ENCODE measurements at regions not wholly inside any gene's neighbourhood (a gene's known extent, or its start where the extent isn't known, plus 50 kb on each side); places are given as distances from the start of the nearest gene placed in this dataset.

DNA sequence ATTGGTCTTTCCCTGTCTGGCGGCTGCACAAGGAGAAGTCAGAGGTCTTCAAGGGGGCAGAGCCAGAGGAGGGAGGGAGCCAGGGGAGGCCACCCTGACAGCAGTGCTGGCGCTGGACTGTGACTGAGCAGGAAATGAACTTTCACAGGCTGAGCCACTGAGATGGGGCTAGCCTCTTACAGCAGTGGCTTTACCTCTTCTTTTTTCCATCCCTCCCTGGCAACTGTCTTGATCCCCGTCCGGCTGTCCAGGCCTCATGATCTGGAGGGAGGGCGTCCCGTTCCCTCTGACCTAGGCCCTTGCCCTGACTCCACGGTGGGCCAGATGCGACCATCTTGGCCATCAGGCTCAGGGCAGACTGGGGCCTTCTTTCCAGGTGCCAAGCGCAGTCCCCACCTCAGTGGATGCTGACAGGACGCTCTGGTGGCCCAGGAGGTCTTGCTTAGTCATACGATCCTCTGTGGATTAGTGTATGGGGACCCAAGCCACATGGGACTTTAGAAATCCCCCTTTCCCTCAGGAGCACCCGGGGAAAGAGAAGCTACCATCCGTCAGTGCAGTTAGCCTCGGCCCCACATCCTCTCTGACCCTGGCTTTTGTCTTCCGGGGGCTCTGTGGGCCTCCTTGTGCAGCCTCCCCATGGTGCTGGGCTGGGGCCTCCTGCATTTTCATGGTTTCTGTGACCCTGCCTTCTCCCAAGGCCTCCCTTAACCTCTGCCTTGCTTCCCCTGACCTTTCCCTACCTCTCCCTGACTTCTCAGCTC lies 57.4 kb upstream of the CCDC167 start:
- DNase-seq (ENCODE audit: low read depth), result no peak

- DNase-seq (ENCODE audit: low read depth), result peak; percentile 71
These were observed 55.5 kb upstream of the CCDC167 start for GRCh38 chr6:37555040-37555781.

- peak; percentile 73 for DNase-seq (ENCODE audit: low read depth)
These were observed 54.8 kb upstream of the CCDC167 start for GRCh38 chr6:37554480-37554819.

- no peak for DNase-seq (ENCODE audit: low read depth)
These were observed 52.6 kb upstream of the CCDC167 start for GRCh38 chr6:37552267-37552666.

DNA sequence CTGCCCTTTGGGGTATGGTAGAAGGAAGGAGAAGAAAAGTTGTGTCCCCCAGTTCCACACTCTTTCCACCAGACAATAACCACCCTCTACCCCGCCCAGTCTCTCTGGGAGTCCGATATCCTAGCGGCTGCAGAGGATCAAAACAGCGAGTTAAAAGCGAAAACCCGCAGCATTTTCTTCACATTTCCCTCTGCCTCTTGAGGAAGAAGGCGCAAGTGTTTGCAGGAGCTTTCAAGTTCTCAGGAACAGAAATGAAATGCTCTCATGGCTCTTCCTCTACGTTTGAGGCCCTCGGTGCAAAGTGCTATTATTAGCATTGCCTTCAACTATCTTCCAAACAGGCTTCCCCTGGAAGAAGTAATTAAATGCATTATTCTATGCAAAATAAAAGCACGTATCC lies 52.2 kb upstream of the CCDC167 start:
- no peak for DNase-seq (ENCODE audit: low read depth)

DNA sequence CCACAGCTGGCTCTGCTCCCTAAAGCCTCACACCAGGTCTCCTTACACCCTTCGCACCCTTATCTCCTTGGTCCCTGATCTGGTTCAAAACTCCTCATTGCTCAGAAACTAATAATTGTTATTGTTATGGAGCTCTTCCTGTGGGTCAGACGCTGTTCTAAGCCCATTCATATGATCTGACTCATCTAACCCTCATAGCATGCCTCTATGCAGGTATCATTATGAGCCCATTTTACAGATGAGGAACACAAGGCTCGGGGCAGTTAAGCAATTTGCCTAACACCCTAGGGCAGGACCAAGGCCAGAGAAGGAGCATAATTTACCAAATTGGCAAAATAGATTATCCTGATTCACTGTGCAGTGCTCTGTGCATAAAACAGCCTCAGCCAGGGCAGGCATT lies 51.8 kb upstream of the CCDC167 start:
- no peak for DNase-seq (ENCODE audit: low read depth)

- DNase-seq (ENCODE audit: low read depth), result no peak
These were observed 51.3 kb upstream of the CCDC167 start for GRCh38 chr6:37551002-37551401.

DNA sequence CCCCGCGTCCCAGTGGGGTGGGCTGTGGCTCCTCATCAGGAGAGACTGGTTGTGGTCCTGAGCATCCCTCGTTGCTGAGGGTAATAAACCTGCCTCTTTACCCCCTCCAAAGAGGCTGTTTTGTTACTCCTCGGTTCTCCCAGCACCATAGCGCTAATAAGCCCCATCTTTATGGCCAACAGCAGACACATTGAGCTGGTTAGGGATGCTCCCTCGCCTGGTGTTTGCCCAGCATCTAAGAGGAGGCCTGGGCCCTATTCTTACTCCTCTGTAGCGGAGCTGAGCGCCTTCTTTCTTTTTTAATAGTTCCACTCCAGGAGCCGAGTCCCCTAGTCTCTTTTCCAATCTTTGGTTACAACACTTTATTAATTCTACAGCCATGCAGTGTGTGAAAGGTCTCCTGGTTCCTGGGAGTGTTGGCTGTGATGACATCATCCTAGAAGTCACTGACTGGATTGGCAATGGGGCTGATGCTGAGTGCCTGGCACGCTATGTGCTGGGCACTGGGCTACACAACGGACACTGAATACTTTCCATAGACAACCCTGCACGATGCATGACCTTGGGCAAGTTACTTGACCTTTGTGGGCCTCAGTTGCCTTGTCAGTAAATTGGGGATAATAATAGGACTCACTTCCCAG lies 50.6 kb upstream of the CCDC167 start:
- DNase-seq (ENCODE audit: low read depth), result peak; percentile 67

- DNase-seq (ENCODE audit: low read depth), result no peak
These were observed 49.9 kb upstream of the CCDC167 start for GRCh38 chr6:37549558-37549957.

Measured in RPMI7951 (cell line).